ENCODE measurements at regions not wholly inside any gene's neighbourhood (a gene's known extent, or its start where the extent isn't known, plus 50 kb on each side); places are given as distances from the start of the nearest gene placed in this dataset.
"Not testable (repeated sequence)": the region's sequence is repeated elsewhere in the genome, so short reads cannot be mapped to it uniquely, and the experiment has no call there.

- no peak for DNase-seq
Measured at GRCh38 chr11:23772081-23772480, 724.8 kb upstream of the LUZP2 start.

GRCh38 chr11:23778971-23779370, 717.9 kb upstream of the LUZP2 start:
- no peak for DNase-seq

- DNase-seq, result no peak
Measured at GRCh38 chr11:23780231-23780630, 716.6 kb upstream of the LUZP2 start.

- DNase-seq, result no peak
Measured at GRCh38 chr11:23781803-23782560, 714.9 kb upstream of the LUZP2 start.

- not testable (repeated sequence) for DNase-seq
Measured at GRCh38 chr11:23786974-23787373, 709.9 kb upstream of the LUZP2 start.

- no peak for DNase-seq
Measured at GRCh38 chr11:23789200-23789853, 707.5 kb upstream of the LUZP2 start.

GRCh38 chr11:23789938-23790371, 706.9 kb upstream of the LUZP2 start:
- DNase-seq, result no peak

- no peak for DNase-seq
Measured at GRCh38 chr11:23797624-23798419, 699.0 kb upstream of the LUZP2 start.

GRCh38 chr11:23834306-23834705, 662.5 kb upstream of the LUZP2 start:
- DNase-seq, result not testable (repeated sequence)

GRCh38 chr11:23836981-23837380, 659.9 kb upstream of the LUZP2 start:
- DNase-seq, result no peak

- no peak for DNase-seq
Measured at GRCh38 chr11:23840872-23841271, 656.0 kb upstream of the LUZP2 start.

- peak in 1 of 4 experiments; percentile 14 for DNase-seq
Measured at GRCh38 chr11:23846902-23847422, 649.9 kb upstream of the LUZP2 start.

GRCh38 chr11:23851216-23851615, 645.6 kb upstream of the LUZP2 start:
- no peak for DNase-seq

- no peak for DNase-seq
Measured at GRCh38 chr11:23856654-23857053, 640.2 kb upstream of the LUZP2 start.

- peak in 1 of 4 experiments; percentile 2 for DNase-seq
Measured at GRCh38 chr11:23859087-23859486, 637.8 kb upstream of the LUZP2 start.

- DNase-seq, result no peak
Measured at GRCh38 chr11:23861615-23862014, 635.2 kb upstream of the LUZP2 start.

- no peak for DNase-seq
Measured at GRCh38 chr11:23865341-23865975, 631.4 kb upstream of the LUZP2 start.

GRCh38 chr11:23866641-23867040, 630.2 kb upstream of the LUZP2 start:
- no peak for DNase-seq

GRCh38 chr11:23869671-23870070, 627.2 kb upstream of the LUZP2 start:
- no peak for DNase-seq

GRCh38 chr11:23873406-23873805, 623.4 kb upstream of the LUZP2 start:
- DNase-seq, result no peak

GRCh38 chr11:23875176-23875850, 621.5 kb upstream of the LUZP2 start:
- no peak for DNase-seq

Measured in suppressor macrophage (primary cell).